ENCODE measurements at regions not wholly inside any gene's neighbourhood (a gene's known extent, or its start where the extent isn't known, plus 50 kb on each side); places are given as distances from the start of the nearest gene placed in this dataset.

GRCh38 chr10:129075927-129076326, 391.1 kb upstream of the MGMT start:
- H3K4me1 ChIP-seq (ENCODE audit: insufficient read depth, low read length): no peaks in the 10 kb centered on the region
- no peaks in the 10 kb centered on the region for H3K9me3 ChIP-seq (ENCODE audit: low read length)
- H2AFZ ChIP-seq (ENCODE audit: low read depth, low read length): no peak overlapping the region
- H3K27me3 ChIP-seq (ENCODE audit: insufficient read depth, low read length): no peaks in the 10 kb centered on the region
- no peaks in the 10 kb centered on the region for H3K36me3 ChIP-seq (ENCODE audit: insufficient read depth, low read length)
- no peak overlapping the region for H3K4me3 ChIP-seq (ENCODE audit: low read length)

GRCh38 chr10:129078346-129078745, 388.7 kb upstream of the MGMT start:
- no peaks in the 10 kb centered on the region for H3K9me3 ChIP-seq (ENCODE audit: low read length)
- no peaks in the 10 kb centered on the region for H3K27me3 ChIP-seq (ENCODE audit: insufficient read depth, low read length)
- H3K4me3 ChIP-seq (ENCODE audit: low read length): no peak overlapping the region
- H3K4me1 ChIP-seq (ENCODE audit: insufficient read depth, low read length): no peaks in the 10 kb centered on the region
- no peak overlapping the region for H2AFZ ChIP-seq (ENCODE audit: low read depth, low read length)
- H3K36me3 ChIP-seq (ENCODE audit: insufficient read depth, low read length): no peaks in the 10 kb centered on the region

- Histone ChIP-seq H3K4me3 (ENCODE audit: low read length) (no peak overlapping the region), H3K4me1 (ENCODE audit: insufficient read depth, low read length) (no peaks in the 10 kb centered on the region), H3K27me3 (ENCODE audit: insufficient read depth, low read length) (no peaks in the 10 kb centered on the region), H3K9me3 (ENCODE audit: low read length) (no peaks in the 10 kb centered on the region), H2AFZ (ENCODE audit: low read depth, low read length) (no peak overlapping the region), H3K36me3 (ENCODE audit: insufficient read depth, low read length) (no peaks in the 10 kb centered on the region)
These were observed 388.3 kb upstream of the MGMT start for GRCh38 chr10:129078746-129079145.

GRCh38 chr10:129079705-129080104, 387.3 kb upstream of the MGMT start:
- no peaks in the 10 kb centered on the region for H3K27me3 ChIP-seq (ENCODE audit: insufficient read depth, low read length)
- no peaks in the 10 kb centered on the region for H3K4me1 ChIP-seq (ENCODE audit: insufficient read depth, low read length)
- no peaks in the 10 kb centered on the region for H3K36me3 ChIP-seq (ENCODE audit: insufficient read depth, low read length)

GRCh38 chr10:129085811-129086210, 381.2 kb upstream of the MGMT start:
- H3K4me3 ChIP-seq (ENCODE audit: low read length): no peak overlapping the region
- no peaks in the 10 kb centered on the region for H3K27me3 ChIP-seq (ENCODE audit: insufficient read depth, low read length)
- H3K36me3 ChIP-seq (ENCODE audit: insufficient read depth, low read length): no peaks in the 10 kb centered on the region
- H3K4me1 ChIP-seq (ENCODE audit: insufficient read depth, low read length): peaks cover 9% of the 10 kb centered on the region
- H2AFZ ChIP-seq (ENCODE audit: low read depth, low read length): no peak overlapping the region
- H3K9me3 ChIP-seq (ENCODE audit: low read length): no peaks in the 10 kb centered on the region

More at GRCh38 chr10:129079705-129080104, 387.3 kb upstream of the MGMT start:
- Histone ChIP-seq H3K9me3 (ENCODE audit: low read length) (no peaks in the 10 kb centered on the region), H2AFZ (ENCODE audit: low read depth, low read length) (no peak overlapping the region), H3K4me3 (ENCODE audit: low read length) (no peak overlapping the region)

- Histone ChIP-seq H3K4me1 (ENCODE audit: insufficient read depth, low read length) (peaks cover 9% of the 10 kb centered on the region), H3K36me3 (ENCODE audit: insufficient read depth, low read length) (no peaks in the 10 kb centered on the region), H3K4me3 (ENCODE audit: low read length) (no peak overlapping the region), H2AFZ (ENCODE audit: low read depth, low read length) (no peak overlapping the region), H3K9me3 (ENCODE audit: low read length) (no peaks in the 10 kb centered on the region), H3K27me3 (ENCODE audit: insufficient read depth, low read length) (no peaks in the 10 kb centered on the region)
These were observed 377.7 kb upstream of the MGMT start for GRCh38 chr10:129089341-129089740.

GRCh38 chr10:129090165-129090564, 376.9 kb upstream of the MGMT start:
- no peaks in the 10 kb centered on the region for H3K36me3 ChIP-seq (ENCODE audit: insufficient read depth, low read length)
- no peak overlapping the region for H3K4me3 ChIP-seq (ENCODE audit: low read length)
- no peaks in the 10 kb centered on the region for H3K27me3 ChIP-seq (ENCODE audit: insufficient read depth, low read length)
- no peaks in the 10 kb centered on the region for H3K9me3 ChIP-seq (ENCODE audit: low read length)
- peaks cover 9% of the 10 kb centered on the region for H3K4me1 ChIP-seq (ENCODE audit: insufficient read depth, low read length)
- H2AFZ ChIP-seq (ENCODE audit: low read depth, low read length): no peak overlapping the region

GRCh38 chr10:129090618-129091366, 376.2 kb upstream of the MGMT start:
- Histone ChIP-seq H3K4me1 (ENCODE audit: insufficient read depth, low read length) (peaks cover 9% of the 10 kb centered on the region), H3K27me3 (ENCODE audit: insufficient read depth, low read length) (no peaks in the 10 kb centered on the region), H2AFZ (ENCODE audit: low read depth, low read length) (no peak overlapping the region), H3K36me3 (ENCODE audit: insufficient read depth, low read length) (no peaks in the 10 kb centered on the region), H3K9me3 (ENCODE audit: low read length) (no peaks in the 10 kb centered on the region), H3K4me3 (ENCODE audit: low read length) (no peak overlapping the region)

- Histone ChIP-seq H3K4me1 (ENCODE audit: insufficient read depth, low read length) (peaks cover 9% of the 10 kb centered on the region), H3K27me3 (ENCODE audit: insufficient read depth, low read length) (no peaks in the 10 kb centered on the region)
These were observed 373.4 kb upstream of the MGMT start for GRCh38 chr10:129093641-129094040.

GRCh38 chr10:129094233-129094632, 372.8 kb upstream of the MGMT start:
- Histone ChIP-seq H3K36me3 (ENCODE audit: insufficient read depth, low read length) (no peaks in the 10 kb centered on the region), H3K27me3 (ENCODE audit: insufficient read depth, low read length) (no peaks in the 10 kb centered on the region), H3K9me3 (ENCODE audit: low read length) (no peaks in the 10 kb centered on the region), H2AFZ (ENCODE audit: low read depth, low read length) (no peak overlapping the region), H3K4me3 (ENCODE audit: low read length) (no peak overlapping the region), H3K4me1 (ENCODE audit: insufficient read depth, low read length) (peaks cover 9% of the 10 kb centered on the region)

More at GRCh38 chr10:129093641-129094040, 373.4 kb upstream of the MGMT start:
- H2AFZ ChIP-seq (ENCODE audit: low read depth, low read length): no peak overlapping the region
- no peak overlapping the region for H3K4me3 ChIP-seq (ENCODE audit: low read length)
- no peaks in the 10 kb centered on the region for H3K9me3 ChIP-seq (ENCODE audit: low read length)
- H3K36me3 ChIP-seq (ENCODE audit: insufficient read depth, low read length): no peaks in the 10 kb centered on the region

- Histone ChIP-seq H2AFZ (ENCODE audit: low read depth, low read length) (no peak overlapping the region), H3K36me3 (ENCODE audit: insufficient read depth, low read length) (no peaks in the 10 kb centered on the region), H3K9me3 (ENCODE audit: low read length) (no peaks in the 10 kb centered on the region), H3K27me3 (ENCODE audit: insufficient read depth, low read length) (no peaks in the 10 kb centered on the region), H3K4me1 (ENCODE audit: insufficient read depth, low read length) (peaks cover 9% of the 10 kb centered on the region), H3K4me3 (ENCODE audit: low read length) (no peak overlapping the region)
These were observed 372.2 kb upstream of the MGMT start for GRCh38 chr10:129094861-129095260.

GRCh38 chr10:129095680-129096064, 371.4 kb upstream of the MGMT start:
- no peak overlapping the region for H2AFZ ChIP-seq (ENCODE audit: low read depth, low read length)
- peaks cover 1% of the 10 kb centered on the region for H3K4me1 ChIP-seq (ENCODE audit: insufficient read depth, low read length)
- H3K27me3 ChIP-seq (ENCODE audit: insufficient read depth, low read length): no peaks in the 10 kb centered on the region
- H3K4me3 ChIP-seq (ENCODE audit: low read length): no peak overlapping the region
- H3K9me3 ChIP-seq (ENCODE audit: low read length): no peaks in the 10 kb centered on the region
- no peaks in the 10 kb centered on the region for H3K36me3 ChIP-seq (ENCODE audit: insufficient read depth, low read length)

- Histone ChIP-seq H3K9me3 (ENCODE audit: low read length) (no peaks in the 10 kb centered on the region), H3K36me3 (ENCODE audit: insufficient read depth, low read length) (no peaks in the 10 kb centered on the region), H3K4me1 (ENCODE audit: insufficient read depth, low read length) (no peaks in the 10 kb centered on the region), H2AFZ (ENCODE audit: low read depth, low read length) (no peak overlapping the region), H3K27me3 (ENCODE audit: insufficient read depth, low read length) (no peaks in the 10 kb centered on the region), H3K4me3 (ENCODE audit: low read length) (no peak overlapping the region)
These were observed 370.7 kb upstream of the MGMT start for GRCh38 chr10:129096065-129096984.
